Nephron progenitor cell (in vitro differentiated cells): ENCODE measurements at regions not wholly inside any gene's neighbourhood (a gene's known extent, or its start where the extent isn't known, plus 50 kb on each side); places are given as distances from the start of the nearest gene placed in this dataset.

Experiments
- DNase-seq: peaks from one replicate; pipeline ENCODE4 v3.0.0; 2021
- H3K27ac Mint-ChIP-seq: 2 replicates; pipeline ENCODE4 v1.8.0; 2021; ENCODE audit warnings: mild to moderate bottlenecking, moderate library complexity, mixed read lengths
- H3K27me3 Mint-ChIP-seq: 2 replicates; pipeline ENCODE4 v1.8.0; 2021; ENCODE audit warnings: mild to moderate bottlenecking, low read depth, mixed read lengths; ENCODE audit not compliant: poor library complexity
- H3K36me3 Mint-ChIP-seq: 2 replicates; pipeline ENCODE4 v1.8.0; 2021; ENCODE audit warnings: low read depth, mixed read lengths
- H3K4me1 Mint-ChIP-seq: 2 replicates; pipeline ENCODE4 v1.8.0; 2021; ENCODE audit warnings: mixed read lengths
- H3K4me3 Mint-ChIP-seq: 2 replicates; pipeline ENCODE4 v1.8.0; 2021; ENCODE audit warnings: mild to moderate bottlenecking, moderate library complexity, mixed read lengths
- H3K9me3 Mint-ChIP-seq: 2 replicates; pipeline ENCODE4 v1.8.0; 2021; ENCODE audit warnings: mild to moderate bottlenecking, moderate library complexity, mixed read lengths
- TF ChIP-seq, protein P1 (sequence below): fragments of 200-600 bp; sonication (generic); IDR thresholded peaks from 2 replicates; pipeline ENCODE4 v1.5.0; 2021; ENCODE audit warnings: antibody characterized with exemption

DNA sequence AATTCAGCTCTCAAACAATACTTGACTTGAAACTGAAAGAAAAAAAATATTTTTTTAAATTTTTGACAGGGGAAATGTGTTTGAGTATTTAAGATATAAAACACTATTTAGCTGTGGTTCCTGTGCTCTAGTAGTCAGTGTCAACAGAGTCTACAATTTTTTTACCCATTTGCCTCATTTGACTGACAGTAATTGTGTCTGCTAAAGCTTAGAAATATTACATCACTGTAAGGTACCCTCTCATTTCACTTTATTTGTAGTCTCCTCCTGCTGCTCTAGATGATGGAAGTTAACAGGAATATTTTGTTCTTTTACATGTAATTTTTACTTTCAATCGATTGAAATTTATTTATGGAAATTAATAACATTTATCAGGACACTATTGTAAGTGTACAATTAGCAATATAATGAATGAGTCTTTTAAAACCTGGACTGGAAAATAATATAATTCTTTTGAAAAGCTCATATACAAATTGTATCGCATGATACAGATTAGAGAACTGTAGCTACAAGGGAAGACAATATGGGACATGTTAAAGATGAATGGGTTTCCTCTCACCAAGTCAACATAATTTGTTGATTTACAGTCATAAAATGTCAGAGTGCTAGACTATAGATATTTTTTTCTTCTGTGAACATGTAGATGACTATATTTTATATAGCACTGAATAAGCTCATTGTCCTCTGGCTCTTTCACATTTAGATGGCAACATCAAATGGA, 1186.5 kb upstream of the ADGRL3 start:
- no peaks in the 10 kb centered on the region for H3K27me3 Mint-ChIP-seq
- no peaks in the 10 kb centered on the region for H3K9me3 Mint-ChIP-seq
- H3K36me3 Mint-ChIP-seq, result no peaks in the 10 kb centered on the region
- H3K4me3 Mint-ChIP-seq, result no peak overlapping the region
- no peaks in the 10 kb centered on the region for H3K4me1 Mint-ChIP-seq
- no peak for DNase-seq
- H3K27ac Mint-ChIP-seq, result no peak overlapping the region
- TF ChIP-seq, protein P1, sequence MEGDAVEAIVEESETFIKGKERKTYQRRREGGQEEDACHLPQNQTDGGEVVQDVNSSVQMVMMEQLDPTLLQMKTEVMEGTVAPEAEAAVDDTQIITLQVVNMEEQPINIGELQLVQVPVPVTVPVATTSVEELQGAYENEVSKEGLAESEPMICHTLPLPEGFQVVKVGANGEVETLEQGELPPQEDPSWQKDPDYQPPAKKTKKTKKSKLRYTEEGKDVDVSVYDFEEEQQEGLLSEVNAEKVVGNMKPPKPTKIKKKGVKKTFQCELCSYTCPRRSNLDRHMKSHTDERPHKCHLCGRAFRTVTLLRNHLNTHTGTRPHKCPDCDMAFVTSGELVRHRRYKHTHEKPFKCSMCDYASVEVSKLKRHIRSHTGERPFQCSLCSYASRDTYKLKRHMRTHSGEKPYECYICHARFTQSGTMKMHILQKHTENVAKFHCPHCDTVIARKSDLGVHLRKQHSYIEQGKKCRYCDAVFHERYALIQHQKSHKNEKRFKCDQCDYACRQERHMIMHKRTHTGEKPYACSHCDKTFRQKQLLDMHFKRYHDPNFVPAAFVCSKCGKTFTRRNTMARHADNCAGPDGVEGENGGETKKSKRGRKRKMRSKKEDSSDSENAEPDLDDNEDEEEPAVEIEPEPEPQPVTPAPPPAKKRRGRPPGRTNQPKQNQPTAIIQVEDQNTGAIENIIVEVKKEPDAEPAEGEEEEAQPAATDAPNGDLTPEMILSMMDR, result no peak

DNA sequence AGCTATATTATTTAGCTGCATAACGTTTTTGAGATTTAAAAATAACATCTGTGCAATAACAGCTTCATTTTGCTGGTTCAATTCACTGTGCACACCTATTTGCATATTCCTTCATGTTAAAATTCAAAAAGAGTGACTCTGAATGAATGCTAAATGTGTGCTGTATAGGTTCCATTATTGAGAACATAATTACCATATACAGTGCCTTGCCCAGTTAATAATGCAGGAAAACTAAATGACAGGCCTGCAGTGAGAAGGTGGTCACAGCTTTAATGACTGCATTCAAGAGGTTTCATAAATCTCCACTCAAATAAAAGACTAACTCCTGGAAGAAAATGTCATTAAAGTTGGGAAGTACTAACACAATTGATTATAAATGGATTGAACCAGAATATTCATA, 1183.2 kb upstream of the ADGRL3 start:
- Mint-ChIP-seq H3K36me3 (no peaks in the 10 kb centered on the region), H3K27me3 (peaks cover 3% of the 10 kb centered on the region), H3K9me3 (no peaks in the 10 kb centered on the region), H3K4me3 (no peak overlapping the region), H3K4me1 (peaks cover 11% of the 10 kb centered on the region), H3K27ac (no peak overlapping the region)
- TF ChIP-seq, protein P1, result no peak
- DNase-seq, result no peak

DNA sequence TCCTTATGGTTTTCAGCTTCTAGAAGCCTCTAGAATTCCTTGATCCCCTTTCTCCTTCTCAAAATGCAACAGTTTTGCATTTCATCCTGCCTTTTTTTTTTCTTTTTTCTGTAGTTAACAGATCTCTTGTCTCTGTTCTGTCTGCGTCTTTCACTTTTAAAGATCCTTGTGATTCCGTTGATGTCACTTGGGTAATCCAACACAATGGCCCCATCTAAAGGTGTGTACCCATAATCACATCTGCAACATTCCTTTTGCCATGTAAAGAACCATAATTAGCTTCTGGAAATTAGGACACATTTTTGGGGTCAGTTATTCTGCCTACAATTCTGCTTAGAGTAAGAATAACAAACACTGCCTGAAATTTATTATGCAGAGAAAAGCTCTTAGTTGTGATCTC, 1180.9 kb upstream of the ADGRL3 start:
- H3K4me1 Mint-ChIP-seq, result peaks cover 11% of the 10 kb centered on the region
- no peak overlapping the region for H3K4me3 Mint-ChIP-seq
- no peaks in the 10 kb centered on the region for H3K36me3 Mint-ChIP-seq

DNA sequence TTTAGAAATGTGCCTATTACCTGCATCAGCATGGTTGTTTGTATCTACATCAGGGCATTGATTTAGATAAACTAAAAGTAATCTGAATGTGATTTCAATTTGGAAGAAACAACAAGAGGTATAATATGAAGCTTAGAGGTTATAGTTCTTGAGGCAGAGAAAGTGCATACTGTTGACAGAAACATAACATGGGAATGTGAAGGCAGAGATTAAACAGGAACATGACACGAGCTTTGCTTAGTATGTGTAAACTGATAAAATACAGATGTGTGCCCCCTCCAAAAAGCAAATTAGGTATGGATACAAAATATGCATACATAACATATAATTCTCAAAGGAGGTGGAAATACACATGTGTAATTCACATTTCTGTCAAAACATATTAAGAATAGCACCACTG, 1180.2 kb upstream of the ADGRL3 start:
- TF ChIP-seq, protein P1, result no peak
- Mint-ChIP-seq H3K27me3 (peaks cover 3% of the 10 kb centered on the region), H3K36me3 (no peaks in the 10 kb centered on the region), H3K9me3 (no peaks in the 10 kb centered on the region), H3K4me1 (peaks cover 11% of the 10 kb centered on the region), H3K27ac (no peak overlapping the region), H3K4me3 (no peak overlapping the region)
- DNase-seq, result no peak

More for the DNA sequence above, 1180.9 kb upstream of the ADGRL3 start:
- Mint-ChIP-seq H3K27me3 (peaks cover 3% of the 10 kb centered on the region), H3K27ac (no peak overlapping the region), H3K9me3 (no peaks in the 10 kb centered on the region)
- no peak for DNase-seq
- TF ChIP-seq, protein P1, result no peak

DNA sequence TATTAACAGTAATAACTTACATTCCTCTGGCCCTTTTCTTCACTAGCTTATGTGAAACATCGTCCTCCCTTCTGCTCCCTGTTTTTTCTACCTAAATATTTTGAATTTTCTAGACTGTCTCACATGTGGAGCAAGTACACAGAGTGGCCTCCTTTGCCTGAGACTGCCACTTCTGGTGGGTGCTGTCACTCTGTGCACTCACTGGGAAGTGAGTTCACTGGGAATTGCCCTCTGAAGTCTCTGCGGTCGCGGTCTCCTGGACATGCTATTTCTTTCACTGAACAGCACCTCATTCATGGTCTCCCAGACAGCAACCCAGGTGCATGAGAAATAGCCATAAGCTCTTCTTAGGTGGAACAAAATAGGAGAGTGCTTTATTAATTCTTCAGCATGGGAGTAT, 1179.7 kb upstream of the ADGRL3 start:
- H3K27ac Mint-ChIP-seq, result no peak overlapping the region
- peaks cover 11% of the 10 kb centered on the region for H3K4me1 Mint-ChIP-seq
- peak; percentile 36 for DNase-seq
- TF ChIP-seq, protein P1, result no peak
- peaks cover 3% of the 10 kb centered on the region for H3K27me3 Mint-ChIP-seq
- H3K36me3 Mint-ChIP-seq, result no peaks in the 10 kb centered on the region
- H3K9me3 Mint-ChIP-seq, result no peaks in the 10 kb centered on the region
- H3K4me3 Mint-ChIP-seq, result no peak overlapping the region

DNA sequence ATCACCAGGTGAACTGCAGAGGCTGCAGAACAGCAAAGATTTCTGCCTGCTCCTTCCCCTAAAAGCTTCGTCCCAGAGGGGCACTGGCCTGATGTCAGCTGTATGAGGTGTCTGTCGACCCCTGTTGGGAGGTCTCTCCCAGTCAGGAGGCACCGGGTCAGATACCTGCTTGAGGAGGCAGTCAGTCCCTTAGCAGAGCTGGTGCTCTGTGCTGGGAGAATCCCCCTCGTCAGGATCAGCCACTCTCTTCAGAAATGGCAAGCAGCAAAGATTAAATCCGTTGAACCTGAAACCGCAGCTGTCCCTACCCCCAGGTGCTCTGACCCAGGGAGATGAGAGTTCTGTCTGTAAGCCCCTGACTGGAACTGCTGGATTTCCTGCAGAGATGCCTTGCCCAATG, 1166.3 kb upstream of the ADGRL3 start:
- no peak overlapping the region for H3K4me3 Mint-ChIP-seq
- peaks cover 8% of the 10 kb centered on the region for H3K4me1 Mint-ChIP-seq
- H3K36me3 Mint-ChIP-seq, result no peaks in the 10 kb centered on the region
- no peaks in the 10 kb centered on the region for H3K9me3 Mint-ChIP-seq
- DNase-seq, result no peak
- TF ChIP-seq, protein P1, result no peak
- H3K27me3 Mint-ChIP-seq, result peaks cover 5% of the 10 kb centered on the region
- H3K27ac Mint-ChIP-seq, result no peak overlapping the region
